ENCODE measurements at regions not wholly inside any gene's neighbourhood (a gene's known extent, or its start where the extent isn't known, plus 50 kb on each side); places are given as distances from the start of the nearest gene placed in this dataset.

- DNase-seq (ENCODE audit: low spot score), result no peak
Observed at GRCh38 chr2:6352247-6352646, 513.5 kb downstream of the CMPK2 start.

GRCh38 chr2:6352906-6353515 is 512.7 kb downstream of the CMPK2 start:
- DNase-seq (ENCODE audit: low spot score), result peak; percentile 26

GRCh38 chr2:6353669-6354068 is 512.0 kb downstream of the CMPK2 start:
- no peak for DNase-seq (ENCODE audit: low spot score)

- no peak for DNase-seq (ENCODE audit: low spot score)
Observed at GRCh38 chr2:6354546-6354945, 511.2 kb downstream of the CMPK2 start.

GRCh38 chr2:6355886-6356761 is 509.6 kb downstream of the CMPK2 start:
- no peak for DNase-seq (ENCODE audit: low spot score)

- DNase-seq (ENCODE audit: low spot score), result no peak
Observed at GRCh38 chr2:6358546-6358945, 507.2 kb downstream of the CMPK2 start.

GRCh38 chr2:6358985-6359384 is 506.7 kb downstream of the CMPK2 start:
- no peak for DNase-seq (ENCODE audit: low spot score)

GRCh38 chr2:6359964-6360363 is 505.7 kb downstream of the CMPK2 start:
- no peak for DNase-seq (ENCODE audit: low spot score)

GRCh38 chr2:6362671-6363450 is 502.8 kb downstream of the CMPK2 start:
- no peak for DNase-seq (ENCODE audit: low spot score)

- DNase-seq (ENCODE audit: low spot score), result no peak
Observed at GRCh38 chr2:6368281-6368680, 497.4 kb downstream of the CMPK2 start.

GRCh38 chr2:6369266-6369665 is 496.4 kb downstream of the CMPK2 start:
- no peak for DNase-seq (ENCODE audit: low spot score)

- DNase-seq (ENCODE audit: low spot score), result no peak
Observed at GRCh38 chr2:6370753-6371551, 494.8 kb downstream of the CMPK2 start.

- no peak for DNase-seq (ENCODE audit: low spot score)
Observed at GRCh38 chr2:6372317-6372901, 493.3 kb downstream of the CMPK2 start.

GRCh38 chr2:6381326-6381725 is 484.4 kb downstream of the CMPK2 start:
- no peak for DNase-seq (ENCODE audit: low spot score)

GRCh38 chr2:6384341-6384740 is 481.4 kb downstream of the CMPK2 start:
- no peak for DNase-seq (ENCODE audit: low spot score)

- DNase-seq (ENCODE audit: low spot score), result no peak
Observed at GRCh38 chr2:6392354-6392753, 473.4 kb downstream of the CMPK2 start.

GRCh38 chr2:6392966-6393365 is 472.7 kb downstream of the CMPK2 start:
- DNase-seq (ENCODE audit: low spot score), result no peak

GRCh38 chr2:6393819-6394218 is 471.9 kb downstream of the CMPK2 start:
- DNase-seq (ENCODE audit: low spot score), result no peak

- no peak for DNase-seq (ENCODE audit: low spot score)
Observed at GRCh38 chr2:6394276-6394675, 471.4 kb downstream of the CMPK2 start.

- no peak for DNase-seq (ENCODE audit: low spot score)
Observed at GRCh38 chr2:6398421-6398820, 467.3 kb downstream of the CMPK2 start.

- DNase-seq (ENCODE audit: low spot score), result no peak
Observed at GRCh38 chr2:6401301-6401700, 464.4 kb downstream of the CMPK2 start.

All from mucosa of gallbladder (tissue), 1 donor.